ENCODE measurements at regions not wholly inside any gene's neighbourhood (a gene's known extent, or its start where the extent isn't known, plus 50 kb on each side); places are given as distances from the start of the nearest gene placed in this dataset.

- TF ChIP-seq CTCF (IDR thresholded peaks at IDR 0.05; ENCODE audit: low read depth, low read length, poor library complexity, severe bottlenecking) (no peak), EZH2phosphoT487 (IDR thresholded peaks at IDR 0.05; ENCODE audit: borderline replicate concordance, low read length) (no peak)
These were observed 863.6 kb upstream of the IGFBP7 start for GRCh38 chr4:57973819-57974218.

Measured in DOHH2 (cell line).